Erythroblast (primary cell): ENCODE measurements at regions not wholly inside any gene's neighbourhood (a gene's known extent, or its start where the extent isn't known, plus 50 kb on each side); places are given as distances from the start of the nearest gene placed in this dataset.

ENCODE experiments used
- DNase-seq, 2 experiments: peaks; one replicate each; lab custom pipeline; 2025; lab: John Stamatoyannopoulos, UW
- GATA1 ChIP-seq: IDR thresholded peaks from 2 replicates; pipeline ENCODE4 v1.6.1; 2011; ENCODE audit warnings: low read depth, mild to moderate bottlenecking, control low read depth, low read length, moderate library complexity
- POLR2A ChIP-seq: IDR thresholded peaks from 2 replicates; pipeline ENCODE4 v1.6.1; 2011; ENCODE audit warnings: mild to moderate bottlenecking, low read length

DNA sequence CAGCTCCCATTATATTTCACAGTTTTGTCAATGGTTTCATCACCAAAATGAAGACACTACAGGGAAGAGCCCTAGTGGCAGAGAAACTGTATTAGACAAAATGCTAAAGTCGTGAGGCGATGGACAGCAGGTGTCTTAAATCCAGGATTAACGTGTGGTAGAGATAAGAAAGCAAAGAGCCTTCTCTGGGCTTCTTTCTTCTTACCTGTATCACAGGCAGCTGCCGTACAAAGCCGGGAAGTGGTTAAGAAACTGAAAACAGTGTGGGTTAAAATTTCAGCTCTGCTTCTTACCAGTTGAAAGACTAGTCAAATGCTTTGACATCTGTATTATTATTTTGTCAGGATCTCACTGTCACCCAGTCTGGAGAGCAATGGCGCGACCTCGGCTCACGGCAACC lies 98.2 kb upstream of the NUDT7 start:
- TF ChIP-seq POLR2A (no peak), GATA1 (no peak)
- no peak for DNase-seq

- no peak for DNase-seq
- no peak for TF ChIP-seq GATA1
- no peak for TF ChIP-seq POLR2A
Observed at GRCh38 chr16:77636615-77637014, 85.7 kb upstream of the NUDT7 start.

- TF ChIP-seq POLR2A (no peak), GATA1 (no peak)
- DNase-seq, result no peak
Observed at GRCh38 chr16:77637940-77638339, 84.4 kb upstream of the NUDT7 start.

GRCh38 chr16:77643176-77643575 lies 79.1 kb upstream of the NUDT7 start:
- no peak for DNase-seq
- no peak for TF ChIP-seq GATA1
- TF ChIP-seq POLR2A, result no peak

- no peak for DNase-seq
- no peak for TF ChIP-seq GATA1
- no peak for TF ChIP-seq POLR2A
Observed at GRCh38 chr16:77645764-77646163, 76.5 kb upstream of the NUDT7 start.

GRCh38 chr16:77647726-77648125 lies 74.6 kb upstream of the NUDT7 start:
- no peak for DNase-seq
- no peak for TF ChIP-seq GATA1
- no peak for TF ChIP-seq POLR2A

DNA sequence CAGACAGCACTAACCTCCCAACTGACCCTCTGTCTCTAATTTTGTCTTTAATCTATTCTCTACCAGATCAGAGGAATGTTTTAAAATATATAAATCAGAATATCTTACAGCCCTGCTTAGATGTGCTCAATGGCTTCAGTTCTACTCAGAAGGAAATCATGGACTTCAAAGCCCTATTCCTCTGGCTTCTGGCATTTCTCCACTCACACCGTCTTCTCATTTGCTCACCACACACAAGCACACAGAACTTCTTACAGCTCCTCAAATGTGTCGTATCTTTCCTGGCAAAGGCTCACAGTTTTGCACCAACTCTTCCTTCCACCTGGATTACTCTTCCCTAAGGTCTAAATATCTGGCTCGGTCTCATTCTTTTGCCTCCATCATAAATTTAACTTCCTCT lies 71.6 kb upstream of the NUDT7 start:
- TF ChIP-seq POLR2A (no peak), GATA1 (no peak)
- DNase-seq, result no peak

GRCh38 chr16:77652399-77652798 lies 69.9 kb upstream of the NUDT7 start:
- TF ChIP-seq POLR2A (no peak), GATA1 (no peak)
- DNase-seq, result no peak

GRCh38 chr16:77657016-77657415 lies 65.3 kb upstream of the NUDT7 start:
- DNase-seq, result peak; percentile 31 to 60
- TF ChIP-seq POLR2A (no peak), GATA1 (no peak)

DNA sequence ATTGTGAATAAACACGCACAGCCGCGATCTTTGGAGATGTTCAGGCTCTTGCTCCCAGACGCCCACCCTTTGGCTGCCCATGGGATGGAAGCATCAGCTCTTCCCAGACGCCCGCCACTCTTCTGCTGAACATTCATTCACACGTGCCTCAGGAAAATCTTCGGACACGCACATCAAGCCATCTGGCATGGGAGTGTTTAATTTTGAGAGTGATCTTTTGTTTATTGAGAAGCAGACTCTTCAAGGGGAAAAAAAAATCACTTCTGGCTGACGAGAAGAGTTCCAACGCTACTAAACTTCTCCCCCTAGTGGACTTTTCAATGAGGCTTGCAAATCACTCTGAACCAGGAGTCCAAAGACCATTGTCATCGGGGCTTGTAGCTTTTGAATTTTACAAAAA lies 62.0 kb upstream of the NUDT7 start:
- DNase-seq, result peak in 1 of 2 experiments; percentile 1
- TF ChIP-seq GATA1 (no peak), POLR2A (no peak)

DNA sequence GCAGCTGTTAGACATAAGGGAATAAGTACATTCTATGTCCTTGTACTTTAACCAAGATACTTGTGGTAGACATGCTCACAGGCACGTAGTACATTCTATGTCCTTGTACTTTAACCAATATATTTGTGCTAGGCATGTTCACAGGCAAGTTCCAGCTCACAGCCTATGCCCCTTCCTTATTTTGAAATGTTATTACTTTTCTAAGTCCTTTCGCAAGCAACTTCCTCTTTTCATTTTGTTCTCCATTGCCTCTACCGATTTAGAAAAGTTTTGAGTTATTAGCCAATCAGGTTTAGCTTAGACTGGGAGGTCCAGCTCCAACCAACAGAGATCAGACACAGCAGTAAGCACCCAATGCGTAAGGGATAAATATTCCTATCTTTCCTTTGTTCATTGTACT lies 60.1 kb upstream of the NUDT7 start:
- TF ChIP-seq GATA1 (no peak), POLR2A (no peak)
- DNase-seq, result no peak

DNA sequence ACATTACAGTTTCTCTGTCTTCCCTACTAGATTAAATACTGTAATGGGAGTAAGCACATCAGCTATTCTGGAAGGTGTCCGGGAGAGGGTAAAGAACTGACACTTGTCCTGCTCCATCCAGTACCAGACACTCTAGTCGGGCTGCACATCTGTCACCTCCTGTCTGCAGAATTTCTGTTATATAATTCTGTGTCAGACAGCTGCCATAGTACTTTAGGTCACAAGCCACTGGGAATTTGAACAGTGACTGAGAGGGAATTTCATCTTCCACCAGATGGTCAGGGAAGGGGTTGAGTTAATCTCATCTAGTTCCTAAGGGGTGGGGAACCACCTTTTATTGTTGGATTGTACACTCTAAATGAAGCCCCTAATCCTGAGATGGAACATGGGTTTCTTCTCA lies 58.6 kb upstream of the NUDT7 start:
- DNase-seq, result no peak
- TF ChIP-seq GATA1 (no peak), POLR2A (no peak)

- TF ChIP-seq GATA1 (no peak), POLR2A (no peak)
- DNase-seq, result no peak
Observed at GRCh38 chr16:77666771-77667170, 55.5 kb upstream of the NUDT7 start.

GRCh38 chr16:77668201-77668600 lies 54.1 kb upstream of the NUDT7 start:
- TF ChIP-seq GATA1 (no peak), POLR2A (no peak)
- no peak for DNase-seq

DNA sequence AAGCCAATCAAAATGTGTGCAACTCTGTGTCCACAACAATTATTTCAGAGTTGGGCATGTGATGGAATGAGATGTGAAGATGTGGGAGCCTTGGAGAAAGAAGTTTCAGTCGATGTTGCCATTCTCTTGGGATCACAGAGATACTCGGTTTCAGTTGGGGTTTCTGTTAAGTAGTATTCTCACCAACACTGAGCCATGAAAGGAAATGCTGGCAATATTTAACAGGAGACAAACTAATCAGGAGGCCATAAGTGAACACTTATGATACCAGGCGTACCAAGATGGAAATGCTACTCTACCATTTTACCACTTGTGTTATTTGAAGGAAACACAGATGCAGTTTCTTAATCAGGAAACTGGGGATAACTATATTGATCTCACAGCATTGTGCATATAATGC lies 53.3 kb upstream of the NUDT7 start:
- no peak for TF ChIP-seq GATA1
- no peak for TF ChIP-seq POLR2A
- no peak for DNase-seq
